Breast epithelium (tissue), 4 donors: ENCODE measurements at regions not wholly inside any gene's neighbourhood (a gene's known extent, or its start where the extent isn't known, plus 50 kb on each side); places are given as distances from the start of the nearest gene placed in this dataset.

Source experiments
- DNase-seq, 2 donors: peaks; one replicate each; pipeline ENCODE4 v3.0.0-alpha.2; 2019; ENCODE audit warnings: low spot score in 2 of 2
- H3K27ac ChIP-seq, 2 donors: fragments of 200-600 bp; sonication (generic) in 1 of 2; one replicate each; pipeline ENCODE4 v1.5.1; 2016 to 2019; ENCODE audit warnings: mild to moderate bottlenecking in 1 of 2
- H3K27me3 ChIP-seq, 2 donors: fragments of 200-600 bp; sonication (generic) in 1 of 2; one replicate each; pipeline versions ENCODE4 v1.5.1 to v1.6.0; 2017 to 2019; ENCODE audit warnings: control low read depth in 1 of 2, mild to moderate bottlenecking in 1 of 2
- H3K36me3 ChIP-seq: fragments of 200-600 bp; one replicate; pipeline ENCODE4 v1.5.1; 2019
- H3K4me1 ChIP-seq, 2 donors: fragments of 200-600 bp; sonication (generic); one replicate each; pipeline ENCODE4 v1.5.1; 2016 to 2019; ENCODE audit warnings: control low read depth in 1 of 2
- H3K4me3 ChIP-seq, 3 donors: fragments of 200-600 bp; sonication (generic); 1 replicate in 2 of 3; 2 replicates in 1 of 3; pipeline ENCODE4 v1.5.1; 2016 to 2019; ENCODE audit warnings: mild to moderate bottlenecking in 3 of 3, moderate library complexity in 2 of 3
- H3K9me3 ChIP-seq, 2 donors: fragments of 200-600 bp; sonication (generic) in 1 of 2; one replicate each; pipeline ENCODE4 v1.5.1; 2016 to 2019; ENCODE audit warnings: control low read depth in 1 of 2
- CTCF ChIP-seq, 3 donors: fragments of 450-650 bp; IDR thresholded peaks; one replicate each; pipeline ENCODE4 v1.5.1; 2016 to 2017; ENCODE audit warnings: antibody characterized with exemption in 3 of 3, mild to moderate bottlenecking in 3 of 3, moderate library complexity in 3 of 3
- POLR2A ChIP-seq: fragments of 450-650 bp; IDR thresholded peaks from one replicate; pipeline ENCODE4 v1.6.1; 2016; ENCODE audit warnings: antibody characterized with exemption, mild to moderate bottlenecking, moderate library complexity
- POLR2AphosphoS5 ChIP-seq, 3 donors: sonication (generic); formaldehyde crosslinking; IDR thresholded peaks; one replicate each; pipeline ENCODE4 v1.6.1; 2017; ENCODE audit warnings: antibody characterized with exemption in 3 of 3
- intact Hi-C: fragments of 100-400 bp; cut with DNase I; formaldehyde crosslinking; loops from one replicate; pipeline ENCODE4 v1.15.1; 2023; ENCODE audit warnings: low total_unique reads

DNA sequence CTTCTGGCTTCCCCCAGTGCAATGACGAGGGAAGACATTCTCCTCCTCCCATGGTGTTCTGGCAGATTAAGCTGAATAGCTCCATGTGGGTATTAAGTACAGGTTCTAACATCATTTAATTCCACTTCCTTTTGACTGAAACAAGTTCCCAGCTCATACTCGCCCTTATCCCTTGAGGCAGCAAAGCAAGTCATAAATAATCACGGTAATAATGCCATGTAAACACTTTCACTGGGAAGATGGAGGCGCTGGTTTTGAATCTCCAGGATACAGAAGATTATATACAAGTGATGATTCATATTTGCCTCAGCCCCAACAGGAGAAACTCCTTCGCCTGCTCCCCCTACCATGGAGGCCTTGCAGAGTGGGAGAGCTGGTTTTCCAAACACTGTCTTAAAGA is 141.3 kb downstream of the PXDC1 start:
- no peaks in the 10 kb centered on the region for H3K9me3 ChIP-seq
- no peaks in the 10 kb centered on the region for H3K27me3 ChIP-seq
- TF ChIP-seq POLR2AphosphoS5 (IDR thresholded peaks at IDR 0.05) (no peak), POLR2A (no peak), CTCF (IDR thresholded peaks at IDR 0.05) (no peak)
- peak overlapping the region; percentile 58 to 66 for H3K27ac ChIP-seq
- H3K4me3 ChIP-seq, result no peak overlapping the region
- no peaks in the 10 kb centered on the region for H3K36me3 ChIP-seq
- peak; percentile 44 to 45 for DNase-seq
- H3K4me1 ChIP-seq, result no peaks in the 10 kb centered on the region
- intact Hi-C loops, result no loop called here

DNA sequence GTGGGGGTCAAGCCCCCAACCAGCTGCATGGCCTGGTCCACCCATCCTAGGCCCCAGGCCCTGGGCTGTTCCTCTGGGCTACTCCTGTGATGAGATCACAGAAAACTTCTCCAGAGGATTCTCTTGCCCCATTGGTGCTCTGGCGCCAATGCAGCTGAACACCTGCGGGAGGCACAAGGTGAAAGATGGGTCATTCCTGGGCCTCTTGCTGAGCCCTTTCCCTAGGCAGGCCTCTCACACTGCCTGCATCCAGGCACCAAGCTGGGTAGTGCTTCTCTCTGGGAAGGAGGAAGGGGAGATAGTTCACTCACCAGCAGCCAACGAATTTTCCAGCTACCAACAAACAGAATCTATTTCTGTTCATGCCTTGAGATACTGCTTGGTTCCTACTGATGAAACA is 142.1 kb downstream of the PXDC1 start:
- DNase-seq, result peak in 1 of 2 donors; percentile 14
- no peaks in the 10 kb centered on the region for H3K27me3 ChIP-seq
- H3K4me3 ChIP-seq, result no peak overlapping the region
- H3K9me3 ChIP-seq, result no peaks in the 10 kb centered on the region
- TF ChIP-seq POLR2A, result no peak
- no peak for TF ChIP-seq CTCF (IDR thresholded peaks at IDR 0.05)
- TF ChIP-seq POLR2AphosphoS5 (IDR thresholded peaks at IDR 0.05), result no peak
- no peaks in the 10 kb centered on the region for H3K36me3 ChIP-seq
- H3K27ac ChIP-seq, result peak overlapping the region in 1 of 2 donors; percentile 58
- intact Hi-C loops, result no loop called here
- H3K4me1 ChIP-seq, result no peaks in the 10 kb centered on the region

DNA sequence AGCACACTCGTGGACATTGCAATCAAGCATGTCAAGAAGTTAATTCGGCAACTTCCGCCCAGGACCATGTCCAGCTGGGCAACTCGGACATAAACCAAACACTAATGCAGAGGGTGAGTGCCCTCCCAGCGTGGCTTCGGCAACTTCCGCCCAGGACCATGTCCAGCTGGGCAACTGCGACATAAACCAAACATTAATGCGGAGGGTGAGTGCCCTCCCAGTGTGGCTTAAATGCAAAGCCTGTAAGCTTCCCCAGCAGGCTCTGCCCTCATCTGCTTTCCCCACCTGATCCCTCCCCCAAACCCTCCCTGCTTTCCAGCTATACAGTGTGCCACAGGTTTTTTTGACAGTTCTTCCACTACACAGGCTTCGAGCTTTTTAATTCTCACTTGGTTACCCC is 143.4 kb downstream of the PXDC1 start:
- Histone ChIP-seq H3K4me3 (no peak overlapping the region), H3K27ac (no peak overlapping the region), H3K36me3 (no peaks in the 10 kb centered on the region), H3K27me3 (no peaks in the 10 kb centered on the region), H3K9me3 (no peaks in the 10 kb centered on the region), H3K4me1 (no peaks in the 10 kb centered on the region)
- intact Hi-C loops, result no loop called here
- DNase-seq, result peak in 1 of 2 donors; percentile 25
- TF ChIP-seq POLR2A, result no peak
- no peak for TF ChIP-seq POLR2AphosphoS5 (IDR thresholded peaks at IDR 0.05)
- TF ChIP-seq CTCF (IDR thresholded peaks at IDR 0.05), result no peak

DNA sequence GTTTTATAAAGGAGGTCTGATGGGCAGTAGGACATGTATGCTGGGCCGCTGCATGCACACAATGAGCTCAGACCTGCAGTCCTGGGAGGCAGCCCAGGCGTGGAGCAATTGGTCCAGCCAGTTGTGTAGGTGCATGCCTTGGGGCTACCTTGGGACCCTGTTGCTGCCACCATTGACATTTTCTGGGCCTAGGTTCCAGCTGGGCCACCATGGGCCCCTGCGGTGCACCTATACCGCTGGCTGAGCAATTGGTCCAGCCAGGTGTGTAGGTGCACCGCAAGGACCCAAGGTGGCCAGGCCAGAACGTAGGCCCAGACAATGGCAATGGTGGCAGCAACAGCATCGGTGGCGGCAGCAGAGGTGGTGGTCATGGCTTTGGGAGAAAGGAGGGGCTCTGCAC is 143.9 kb downstream of the PXDC1 start:
- no peak overlapping the region for H3K4me3 ChIP-seq
- TF ChIP-seq CTCF (IDR thresholded peaks at IDR 0.05) (no peak), POLR2AphosphoS5 (IDR thresholded peaks at IDR 0.05) (no peak), POLR2A (no peak)
- no peak overlapping the region for H3K27ac ChIP-seq
- no peaks in the 10 kb centered on the region for H3K36me3 ChIP-seq
- peaks cover 0 to 5% of the 10 kb centered on the region in 2 donors for H3K9me3 ChIP-seq
- intact Hi-C loops, result no loop called here
- no peaks in the 10 kb centered on the region for H3K4me1 ChIP-seq
- no peaks in the 10 kb centered on the region for H3K27me3 ChIP-seq
- DNase-seq, result peak in 1 of 2 donors; percentile 38

DNA sequence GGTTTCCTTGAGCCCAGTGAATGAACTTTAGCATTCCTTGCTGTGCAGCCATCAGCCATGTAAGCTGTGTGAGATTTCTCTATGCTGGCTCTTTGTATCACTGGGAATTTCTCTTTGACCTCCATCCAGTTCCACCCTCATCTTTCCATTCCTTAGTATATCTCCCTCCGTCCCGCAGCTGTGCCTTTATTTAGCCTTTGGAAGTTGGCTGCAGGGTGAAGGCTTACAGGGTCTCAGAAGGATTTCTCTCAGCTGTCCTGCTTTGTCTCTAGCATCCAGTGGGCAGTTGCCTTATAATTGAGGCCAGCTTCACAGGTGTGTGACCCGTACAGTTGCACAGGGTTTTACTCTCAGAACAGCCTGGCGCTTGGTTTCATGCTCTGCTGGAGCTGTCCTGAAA is 144.3 kb downstream of the PXDC1 start:
- DNase-seq, result peak in 1 of 2 donors; percentile 0
- intact Hi-C loops, result no loop called here
- peaks cover 0 to 5% of the 10 kb centered on the region in 2 donors for H3K9me3 ChIP-seq
- TF ChIP-seq CTCF (IDR thresholded peaks at IDR 0.05) (no peak), POLR2A (no peak), POLR2AphosphoS5 (IDR thresholded peaks at IDR 0.05) (no peak)
- no peak overlapping the region for H3K27ac ChIP-seq
- no peaks in the 10 kb centered on the region for H3K4me1 ChIP-seq
- H3K36me3 ChIP-seq, result no peaks in the 10 kb centered on the region
- H3K27me3 ChIP-seq, result no peaks in the 10 kb centered on the region
- no peak overlapping the region for H3K4me3 ChIP-seq
